Posterior vena cava (tissue), 2 donors: ENCODE measurements at regions not wholly inside any gene's neighbourhood (a gene's known extent, or its start where the extent isn't known, plus 50 kb on each side); places are given as distances from the start of the nearest gene placed in this dataset.

Source experiments
- DNase-seq: peaks from one replicate; pipeline ENCODE4 v3.0.0-alpha.2; 2020; ENCODE audit warnings: low spot score
- intact Hi-C, 2 donors: fragments of 100-400 bp; cut with DNase I; formaldehyde crosslinking; loops; one replicate each; pipeline versions ENCODE4 v1.14.1 to v1.14.2; 2022 to 2023
- donor health status: DM: yes; HTN: yes; CAD: no.
- donor health status: DM: yes; HTN: yes; CAD: no.

DNA sequence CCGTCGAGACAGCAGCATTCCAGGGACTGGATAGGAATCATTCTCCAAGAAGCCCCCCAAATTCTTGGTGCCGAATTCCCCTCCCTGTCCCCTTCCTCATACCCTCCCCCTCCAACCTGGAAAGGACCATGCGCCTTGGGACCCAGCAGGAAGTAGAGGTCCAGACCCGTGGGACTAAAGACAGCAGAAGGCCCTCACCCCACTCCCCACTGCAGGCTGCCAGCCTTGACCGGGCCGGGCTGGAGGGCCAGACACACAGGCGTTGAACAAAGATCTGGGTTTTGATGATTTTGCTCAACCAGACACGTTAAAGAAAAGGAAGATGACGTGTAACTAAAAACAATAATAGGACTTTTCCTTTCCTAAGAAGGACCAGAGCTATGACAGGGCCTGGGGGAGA lies 286.5 kb downstream of the NPHP4 start:
- intact Hi-C loops, result no loop called here
- DNase-seq, result no peak

DNA sequence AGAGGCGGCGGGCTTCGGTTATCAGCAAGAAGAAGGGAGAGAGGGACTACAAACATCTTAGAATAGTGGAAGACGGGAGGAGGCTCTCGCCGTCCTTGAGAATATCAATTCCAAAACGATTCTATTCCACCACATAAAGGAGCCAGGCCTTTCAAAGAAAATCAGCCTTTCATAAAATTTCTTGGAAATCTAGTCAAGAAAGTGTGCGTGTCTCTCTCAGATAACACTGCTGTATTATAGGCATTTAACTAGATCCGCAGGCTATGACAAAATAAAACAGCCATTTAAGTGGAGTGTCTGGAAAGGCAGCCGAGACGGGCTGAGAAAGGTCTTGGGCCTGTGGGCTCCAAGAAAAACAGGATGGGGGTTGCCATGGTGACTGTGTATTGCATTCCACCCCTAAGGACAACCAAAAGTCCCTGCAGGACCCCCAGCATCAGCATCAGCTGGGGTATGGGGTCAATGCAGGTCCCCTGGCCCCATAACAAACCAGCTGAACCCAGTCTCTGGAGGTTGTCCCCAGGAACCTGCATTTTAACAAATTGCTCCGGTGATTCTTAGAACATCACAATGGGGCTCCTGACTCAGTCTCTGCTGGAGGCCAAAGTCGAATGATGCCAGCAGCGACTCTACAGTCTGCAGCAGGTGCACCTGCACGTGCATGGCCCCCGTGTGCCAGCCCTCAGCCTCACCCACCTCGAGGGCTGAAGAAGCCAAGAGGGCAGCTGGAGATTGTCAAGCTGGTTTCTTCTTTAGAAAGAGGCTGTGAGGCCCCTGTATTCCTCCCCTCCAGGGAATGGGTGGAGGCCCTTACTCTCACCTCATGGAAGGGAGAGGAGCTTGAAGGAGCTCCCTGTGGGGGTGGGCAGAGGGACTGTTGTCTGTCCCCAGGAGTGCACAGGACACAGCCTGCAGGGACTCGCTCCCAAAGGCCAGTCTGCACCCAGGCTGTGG lies 287.4 kb downstream of the NPHP4 start:
- intact Hi-C loops, result no loop called here
- DNase-seq, result no peak

DNA sequence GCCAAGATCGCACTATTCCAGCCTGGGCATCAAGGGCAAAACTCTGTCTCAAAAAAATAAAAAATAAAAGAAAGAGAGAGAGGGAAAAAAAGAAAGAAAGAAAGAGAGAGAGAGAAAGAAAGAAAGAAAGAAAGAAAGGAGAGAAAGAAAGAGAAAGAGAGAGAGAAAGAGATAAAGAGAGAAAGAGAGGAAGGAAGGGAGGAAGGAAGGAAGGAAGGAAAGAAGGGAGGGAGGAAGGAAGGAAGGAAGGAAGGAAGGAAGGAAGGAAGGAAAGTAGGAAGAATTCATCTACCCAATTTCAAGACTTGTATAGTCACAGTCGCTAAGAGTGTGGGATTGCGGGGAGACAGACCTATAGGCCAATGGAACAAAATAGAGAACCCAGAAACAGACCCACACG lies 290.6 kb downstream of the NPHP4 start:
- intact Hi-C loops, result no loop called here
- no peak for DNase-seq

- intact Hi-C loops, result no loop called here
- DNase-seq, result no peak
Measured at GRCh38 chr1:5693568-5693967, 298.7 kb downstream of the NPHP4 start.

DNA sequence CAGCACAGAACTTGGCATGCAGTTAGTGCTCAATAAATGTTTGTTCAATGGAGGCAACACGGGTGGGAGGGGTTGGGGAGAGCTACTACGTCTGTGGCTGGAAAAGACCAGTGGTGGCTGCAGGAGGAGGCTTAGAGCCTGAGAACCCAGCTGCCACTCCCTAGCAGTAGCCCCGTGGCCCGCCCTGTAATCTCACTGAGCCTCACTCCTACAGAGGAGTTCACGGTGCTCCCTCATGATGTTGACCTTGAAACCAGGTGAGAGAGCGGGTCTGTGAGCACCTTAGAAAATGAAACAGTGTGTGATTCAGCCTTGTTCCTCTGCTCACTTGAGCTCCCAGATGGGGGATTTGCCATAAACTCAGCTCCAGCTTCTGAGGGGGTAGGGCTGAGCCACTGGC lies 299.6 kb downstream of the NPHP4 start:
- intact Hi-C loops, result no loop called here
- no peak for DNase-seq

GRCh38 chr1:5691795-5692509 lies 300.3 kb downstream of the NPHP4 start:
- intact Hi-C loops, result no loop called here
- no peak for DNase-seq

- DNase-seq, result no peak
- intact Hi-C loops, result no loop called here
Measured at GRCh38 chr1:5690898-5691297, 301.3 kb downstream of the NPHP4 start.

DNA sequence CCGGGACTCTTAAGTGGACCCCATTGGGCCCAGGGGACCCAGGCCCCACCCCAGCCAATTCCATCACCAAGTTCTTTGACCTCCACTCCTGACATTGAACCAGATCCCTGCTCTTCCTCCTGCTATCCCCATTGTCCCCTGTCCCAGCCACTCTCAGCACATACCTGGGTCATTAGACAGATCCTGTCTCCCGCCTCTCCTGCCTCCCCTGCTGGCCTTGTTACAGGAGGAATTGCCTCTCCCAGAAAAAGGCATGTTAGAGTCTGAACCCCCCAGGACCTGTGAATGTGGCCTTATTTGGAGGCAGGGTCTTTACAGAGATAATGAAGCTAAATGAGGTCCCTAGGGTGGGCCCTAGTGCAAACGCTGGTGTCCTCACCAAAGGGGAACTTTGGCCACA lies 301.9 kb downstream of the NPHP4 start:
- DNase-seq, result no peak
- intact Hi-C loops, result no loop called here

DNA sequence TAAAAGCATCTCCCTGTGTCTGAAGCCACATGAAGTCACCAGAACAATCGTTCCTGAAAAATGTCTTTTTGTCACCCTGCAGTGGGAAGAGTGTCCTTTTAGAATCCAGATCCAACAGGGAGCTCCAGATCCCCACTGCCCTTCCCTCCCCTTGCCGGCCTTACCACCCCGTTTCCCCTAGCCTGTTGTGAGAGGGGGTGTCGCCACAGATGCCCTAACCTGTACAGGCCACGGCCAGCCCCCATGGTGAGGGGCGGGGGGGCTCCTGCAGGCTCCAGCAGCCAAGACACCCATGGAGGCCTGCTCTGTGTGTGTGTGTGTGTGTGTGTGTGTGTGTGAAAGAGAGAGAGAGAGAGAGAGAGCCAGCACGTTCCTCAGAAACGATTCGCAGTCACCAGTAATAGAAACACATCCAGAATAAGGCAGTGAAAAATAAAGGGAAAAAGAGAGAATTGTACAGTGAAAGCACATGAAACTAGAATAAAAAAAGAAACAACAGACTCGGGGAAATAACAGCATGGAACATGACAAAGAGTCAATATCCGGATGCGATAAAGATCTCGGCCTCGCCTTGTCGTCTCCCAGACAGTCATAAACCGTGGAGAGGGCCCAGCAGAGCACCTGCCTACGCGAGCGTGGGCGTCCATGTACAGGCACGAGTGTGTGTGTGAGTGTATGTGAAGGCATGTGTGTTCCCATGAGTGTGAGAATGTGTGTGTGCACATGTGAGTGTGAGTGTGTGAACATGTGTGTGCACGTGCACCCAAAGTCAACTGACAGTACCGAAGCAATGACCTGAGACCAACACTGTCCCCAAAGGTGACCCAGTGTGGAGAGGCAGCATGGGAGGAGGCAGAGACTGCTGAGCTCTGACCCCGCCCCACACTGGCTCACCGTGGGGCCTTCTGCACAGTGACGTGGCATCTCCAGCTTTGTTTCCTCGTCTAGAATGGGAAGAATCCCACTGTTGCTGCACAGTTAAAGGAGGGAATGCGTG lies 303.8 kb downstream of the NPHP4 start:
- DNase-seq, result no peak
- intact Hi-C loops, result no loop called here

DNA sequence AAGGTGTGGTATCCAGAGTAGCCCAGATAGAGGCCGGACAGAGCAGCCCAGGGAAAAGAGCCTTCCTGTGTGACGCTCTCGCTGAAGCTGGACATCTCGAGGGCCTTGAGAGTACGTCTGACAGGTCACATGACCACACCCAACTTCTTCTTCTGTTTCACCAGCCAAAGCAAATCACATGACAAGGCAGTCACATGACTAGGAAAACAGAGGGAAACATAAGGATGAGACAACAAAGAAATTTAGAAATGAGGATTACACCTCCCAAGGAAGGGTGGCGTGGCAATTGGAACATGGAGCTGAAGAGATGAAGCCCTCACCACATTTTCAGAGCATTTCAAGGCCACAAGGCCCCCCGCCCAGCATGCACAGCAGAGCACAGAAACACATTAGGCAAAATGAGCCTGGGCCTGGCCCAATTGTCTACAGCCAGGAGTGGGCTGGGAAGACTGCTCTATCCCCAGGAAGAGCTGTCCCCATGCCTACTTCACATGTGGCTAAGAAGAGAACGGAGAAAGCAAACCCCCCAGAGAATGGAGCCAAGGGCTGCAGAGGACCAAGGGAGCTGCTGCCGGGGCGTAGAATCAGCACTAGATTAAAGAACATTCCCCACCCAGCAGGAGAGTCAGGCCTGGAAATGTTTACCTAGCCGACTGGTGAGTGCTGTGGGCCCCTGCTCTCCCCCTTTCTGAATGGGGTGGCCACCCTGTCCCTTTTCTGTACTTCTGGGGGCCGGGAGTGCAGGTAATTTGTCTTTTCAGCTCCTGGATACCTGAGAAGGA lies 305.1 kb downstream of the NPHP4 start:
- intact Hi-C loops, result no loop called here
- DNase-seq, result no peak

DNA sequence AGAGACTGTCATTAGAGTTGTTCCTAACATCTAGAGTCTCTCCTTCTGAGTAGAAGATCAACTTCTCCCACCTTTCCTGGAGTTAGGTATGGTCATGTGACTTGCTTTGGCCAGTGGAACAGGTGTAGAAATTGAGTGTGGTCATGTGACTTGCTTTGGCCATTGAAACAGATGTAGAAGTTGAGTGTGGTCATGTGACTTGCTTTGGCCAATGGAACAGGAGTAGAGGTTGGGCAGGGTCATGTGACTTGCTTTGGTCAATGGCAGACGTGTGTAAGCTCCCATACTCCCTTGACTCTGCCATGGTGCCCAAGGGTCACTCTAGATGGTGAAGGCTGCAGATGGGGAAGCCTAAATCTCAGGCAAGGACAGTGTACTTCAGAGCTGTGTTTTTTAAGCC lies 306.0 kb downstream of the NPHP4 start:
- no peak for DNase-seq
- intact Hi-C loops, result no loop called here

- intact Hi-C loops, result no loop called here
- DNase-seq, result no peak
Measured at GRCh38 chr1:5685446-5686040, 306.7 kb downstream of the NPHP4 start.

DNA sequence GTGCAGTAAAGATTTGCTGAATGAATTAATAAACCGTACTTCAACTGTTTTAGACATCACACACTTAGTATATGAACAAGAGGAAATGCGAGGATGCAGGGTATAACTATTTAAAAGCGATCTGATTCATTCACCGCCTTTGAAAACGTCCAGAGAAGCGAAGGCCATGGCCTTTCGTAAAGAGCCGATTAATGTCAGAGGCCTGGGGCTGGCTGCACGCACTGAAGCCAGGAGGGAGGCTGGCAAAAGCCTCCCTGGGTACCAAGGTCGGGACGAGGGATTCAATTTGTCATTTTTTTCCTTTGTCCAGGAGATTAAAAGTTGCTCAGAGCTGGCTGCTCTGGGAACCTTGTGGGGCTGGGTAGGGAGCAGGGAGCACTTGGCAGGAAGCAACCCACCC lies 307.4 kb downstream of the NPHP4 start:
- intact Hi-C loops, result no loop called here
- no peak for DNase-seq

DNA sequence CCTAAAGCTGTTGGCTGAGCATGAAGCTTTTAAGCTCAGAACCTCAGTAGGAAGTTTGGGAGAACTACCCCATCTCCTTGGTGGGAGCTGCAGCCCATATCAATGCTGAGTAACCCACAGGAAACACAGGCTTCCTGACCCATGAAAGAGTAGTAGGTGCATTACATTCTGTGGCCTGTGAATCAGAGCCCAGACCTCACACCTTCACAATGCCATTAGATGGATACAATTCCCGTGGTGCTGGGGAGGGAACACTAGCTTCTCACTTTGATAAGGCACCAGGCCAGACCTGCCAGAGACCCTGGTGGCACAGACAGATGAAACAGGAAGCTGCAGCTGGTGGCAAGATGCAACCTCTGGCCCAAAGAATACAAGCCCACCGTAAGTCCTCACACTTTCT lies 308.8 kb downstream of the NPHP4 start:
- intact Hi-C loops, result no loop called here
- DNase-seq, result no peak

DNA sequence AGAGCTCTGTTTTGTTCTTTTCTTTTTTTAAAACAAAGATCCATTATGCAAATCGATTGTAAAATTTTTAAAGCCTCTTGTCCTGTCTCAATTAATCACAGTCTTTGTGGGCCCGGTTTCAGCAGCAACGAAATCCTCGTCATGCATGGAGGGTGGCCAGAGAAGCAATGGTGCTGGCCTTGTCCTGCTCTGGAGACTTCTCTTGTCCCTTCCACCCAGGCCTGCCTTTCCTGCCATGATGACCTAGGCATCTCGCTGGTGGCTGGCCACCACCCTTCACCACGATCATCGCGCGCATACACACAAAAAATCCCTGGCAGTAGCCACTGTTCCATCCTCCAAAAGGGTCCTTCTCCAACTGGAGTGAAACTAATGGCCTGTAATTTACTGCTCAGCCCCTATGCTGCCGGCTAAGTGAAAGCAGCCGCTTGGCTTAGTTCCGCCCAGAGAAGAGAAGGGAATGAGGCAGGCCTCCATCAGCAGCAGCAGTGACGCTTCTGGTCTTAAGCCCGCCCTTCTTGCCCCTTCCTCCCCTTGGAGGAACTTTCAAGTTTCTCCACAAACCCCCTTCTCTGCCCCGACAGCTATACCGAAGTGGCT lies 309.5 kb downstream of the NPHP4 start:
- no peak for DNase-seq
- intact Hi-C loops, result no loop called here

GRCh38 chr1:5681654-5682053 lies 310.6 kb downstream of the NPHP4 start:
- intact Hi-C loops, result no loop called here
- no peak for DNase-seq

DNA sequence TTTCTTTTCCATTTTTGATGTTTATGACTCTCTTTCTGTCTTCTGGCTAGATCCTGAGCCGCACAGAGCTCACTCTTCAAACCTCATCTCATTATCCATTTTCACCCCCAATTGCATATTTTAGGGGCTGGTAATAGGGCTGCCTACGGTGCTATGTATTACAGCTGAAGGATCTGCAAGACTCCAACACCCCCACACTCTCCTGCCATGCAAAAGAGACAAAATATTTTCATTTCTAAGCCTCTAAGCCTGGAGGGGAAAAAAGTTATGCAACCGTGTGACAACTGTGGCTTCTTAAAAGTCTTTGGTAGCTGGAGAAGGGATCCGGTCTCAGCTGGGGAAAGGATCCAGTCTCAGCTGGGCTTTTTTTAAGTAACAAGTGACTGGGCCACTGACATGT lies 311.6 kb downstream of the NPHP4 start:
- no peak for DNase-seq
- intact Hi-C loops, result no loop called here

GRCh38 chr1:5678759-5679158 lies 313.5 kb downstream of the NPHP4 start:
- intact Hi-C loops, result no loop called here

More at GRCh38 chr1:5678759-5679158, 313.5 kb downstream of the NPHP4 start:
- DNase-seq, result no peak
